SW 1271 (cell line): ENCODE measurements at regions not wholly inside any gene's neighbourhood (a gene's known extent, or its start where the extent isn't known, plus 50 kb on each side); places are given as distances from the start of the nearest gene placed in this dataset.

Experiments used
- DNase-seq, 2 experiments: peaks; one replicate each; lab custom pipeline; 2025; lab: John Stamatoyannopoulos, UW

- no peak for DNase-seq
Measured at GRCh38 chr6:50635429-50635828, 77.9 kb upstream of the TFAP2D start.

GRCh38 chr6:50637267-50637666 lies 76.1 kb upstream of the TFAP2D start:
- no peak for DNase-seq

GRCh38 chr6:50649086-50649485 lies 64.2 kb upstream of the TFAP2D start:
- no peak for DNase-seq

- no peak for DNase-seq
Measured at GRCh38 chr6:50653253-50653652, 60.1 kb upstream of the TFAP2D start.

GRCh38 chr6:50654155-50654554 lies 59.2 kb upstream of the TFAP2D start:
- DNase-seq = no peak

- peak in 1 of 2 experiments; percentile 24 for DNase-seq
Measured at GRCh38 chr6:50655848-50656453, 57.4 kb upstream of the TFAP2D start.

GRCh38 chr6:50657513-50657912 lies 55.8 kb upstream of the TFAP2D start:
- DNase-seq = no peak

GRCh38 chr6:50658561-50658960 lies 54.8 kb upstream of the TFAP2D start:
- no peak for DNase-seq

- DNase-seq = no peak
Measured at GRCh38 chr6:50661636-50662035, 51.7 kb upstream of the TFAP2D start.
